HG03354 (cell line): ENCODE measurements at regions not wholly inside any gene's neighbourhood (a gene's known extent, or its start where the extent isn't known, plus 50 kb on each side); places are given as distances from the start of the nearest gene placed in this dataset.
"Not testable (repeated sequence)": the region's sequence is repeated elsewhere in the genome, so short reads cannot be mapped to it uniquely, and the experiment has no call there.

ENCODE experiments used
- ATAC-seq: cut with Tn5 transposase; IDR thresholded peaks from one replicate; pipeline ENCODE4 v1.9.1; 2021; ENCODE audit warnings: mild to moderate bottlenecking; ENCODE audit not compliant: unreplicated experiment, poor library complexity, severe bottlenecking

GRCh38 chr1:91104712-91105111 lies 82.9 kb upstream of the ZNF644 start:
- ATAC-seq, result no peak

GRCh38 chr1:91101328-91101727 lies 79.5 kb upstream of the ZNF644 start:
- no peak for ATAC-seq

- ATAC-seq, result no peak
These were observed 78.1 kb upstream of the ZNF644 start for GRCh38 chr1:91099746-91100621.

- no peak for ATAC-seq
These were observed 76.6 kb upstream of the ZNF644 start for GRCh38 chr1:91098299-91098906.

- ATAC-seq, result not testable (repeated sequence)
These were observed 73.5 kb upstream of the ZNF644 start for GRCh38 chr1:91095321-91095720.

GRCh38 chr1:91092503-91092902 lies 70.7 kb upstream of the ZNF644 start:
- ATAC-seq, result no peak

- ATAC-seq, result no peak
These were observed 70.0 kb upstream of the ZNF644 start for GRCh38 chr1:91091812-91092211.

- peak; percentile 54 for ATAC-seq
These were observed 58.8 kb upstream of the ZNF644 start for GRCh38 chr1:91080650-91081049.

GRCh38 chr1:91078859-91079258 lies 57.0 kb upstream of the ZNF644 start:
- no peak for ATAC-seq

GRCh38 chr1:91076834-91077233 lies 55.0 kb upstream of the ZNF644 start:
- ATAC-seq, result no peak

- no peak for ATAC-seq
These were observed 53.6 kb upstream of the ZNF644 start for GRCh38 chr1:91075233-91076135.

- ATAC-seq, result no peak
These were observed 51.5 kb upstream of the ZNF644 start for GRCh38 chr1:91073299-91073698.

GRCh38 chr1:91071838-91072237 lies 50.0 kb upstream of the ZNF644 start:
- ATAC-seq, result no peak
